ENCODE measurements at regions not wholly inside any gene's neighbourhood (a gene's known extent, or its start where the extent isn't known, plus 50 kb on each side); places are given as distances from the start of the nearest gene placed in this dataset.

- H3K36me3 ChIP-seq (ENCODE audit: control insufficient read depth in 4 of 4, insufficient read depth in 4 of 4, low read length in 4 of 4): no peaks in the 10 kb centered on the region
- TF ChIP-seq CTCF (IDR thresholded peaks at IDR 0.05; ENCODE audit: control extremely low read depth, extremely low read depth): no peak
- DNase-seq: no peak
- H3K4me3 ChIP-seq: no peak overlapping the region
- no peaks in the 10 kb centered on the region for H3K27me3 ChIP-seq (ENCODE audit: control insufficient read depth in 3 of 3, insufficient read depth in 3 of 3, low read length in 2 of 3)
- H3K9ac ChIP-seq (ENCODE audit: insufficient read depth in 1 of 2, low read length in 2 of 2): no peak overlapping the region
- H3K27ac ChIP-seq (ENCODE audit: low read depth in 1 of 2, low read length in 1 of 2): no peak overlapping the region
- WGBS, 2 donors: 94 to 95% methylated on average over 17 to 18 of the region's 18 CpGs
- peaks cover 0 to 5% (median under 1%) of the 10 kb centered on the region in 4 donors for H3K9me3 ChIP-seq (ENCODE audit: control insufficient read depth in 4 of 4, insufficient read depth in 3 of 4, low read length in 3 of 4)
- H3K4me1 ChIP-seq (ENCODE audit: control insufficient read depth in 5 of 5, insufficient read depth in 5 of 5, low read length in 5 of 5): no peaks in the 10 kb centered on the region
- ATAC-seq (ENCODE audit: insufficient read depth, low FRiP score): no peak
These were observed 1473.4 kb downstream of the SUCLG1 start for GRCh38 chr2:82985572-82986197.

GRCh38 chr2:82968358-82968757 lies 1490.7 kb downstream of the SUCLG1 start:
- DNase-seq: peak in 1 of 3 donors; percentile 12
- no peak overlapping the region for H3K4me3 ChIP-seq
- TF ChIP-seq CTCF (IDR thresholded peaks at IDR 0.05; ENCODE audit: control extremely low read depth, extremely low read depth): no peak

DNA sequence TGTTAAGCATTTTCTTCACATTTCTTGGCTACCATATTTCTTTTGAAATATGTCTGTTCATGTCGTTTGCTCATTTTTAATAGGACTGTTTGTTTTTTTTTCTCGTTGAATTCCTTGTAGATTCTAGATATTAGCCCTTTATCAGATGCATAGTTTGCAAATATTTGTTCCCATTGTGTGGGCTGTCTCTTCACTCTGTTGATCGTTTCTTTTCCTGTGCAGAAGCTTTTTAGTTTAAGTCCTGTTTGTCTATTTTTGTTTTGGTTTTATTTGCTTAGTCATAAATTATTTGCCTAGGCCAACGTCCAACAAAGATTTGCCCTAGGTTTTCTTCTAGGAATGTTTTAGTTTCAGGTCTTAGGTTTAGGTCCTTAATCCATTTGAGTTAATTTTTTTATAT lies 1494.7 kb downstream of the SUCLG1 start:
- Histone ChIP-seq H3K36me3 (ENCODE audit: control insufficient read depth in 4 of 4, insufficient read depth in 4 of 4, low read length in 4 of 4) (no peaks in the 10 kb centered on the region), H3K27me3 (ENCODE audit: control insufficient read depth in 3 of 3, insufficient read depth in 3 of 3, low read length in 2 of 3) (no peaks in the 10 kb centered on the region), H3K4me3 (no peak overlapping the region), H3K9ac (ENCODE audit: insufficient read depth in 1 of 2, low read length in 2 of 2) (no peak overlapping the region), H3K27ac (ENCODE audit: low read depth in 1 of 2, low read length in 1 of 2) (no peak overlapping the region), H3K9me3 (ENCODE audit: control insufficient read depth in 4 of 4, insufficient read depth in 3 of 4, low read length in 3 of 4) (no peaks in the 10 kb centered on the region), H3K4me1 (ENCODE audit: control insufficient read depth in 5 of 5, insufficient read depth in 5 of 5, low read length in 5 of 5) (no peaks in the 10 kb centered on the region)
- ATAC-seq (ENCODE audit: insufficient read depth, low FRiP score): no peak
- WGBS, 2 donors: 62 to 79% methylated on average over 4 of the region's 4 CpGs
- no peak for TF ChIP-seq CTCF (IDR thresholded peaks at IDR 0.05; ENCODE audit: control extremely low read depth, extremely low read depth)
- DNase-seq: no peak

More at GRCh38 chr2:82968358-82968757, 1490.7 kb downstream of the SUCLG1 start:
- H3K27ac ChIP-seq (ENCODE audit: low read depth in 1 of 2, low read length in 1 of 2): no peak overlapping the region
- no peaks in the 10 kb centered on the region for H3K4me1 ChIP-seq (ENCODE audit: control insufficient read depth in 5 of 5, insufficient read depth in 5 of 5, low read length in 5 of 5)
- no peaks in the 10 kb centered on the region for H3K27me3 ChIP-seq (ENCODE audit: control insufficient read depth in 3 of 3, insufficient read depth in 3 of 3, low read length in 2 of 3)
- H3K9me3 ChIP-seq (ENCODE audit: control insufficient read depth in 4 of 4, insufficient read depth in 3 of 4, low read length in 3 of 4): peaks cover 0 to 5% (median 0%) of the 10 kb centered on the region in 4 donors
- no peak overlapping the region for H3K9ac ChIP-seq (ENCODE audit: insufficient read depth in 1 of 2, low read length in 2 of 2)
- no peaks in the 10 kb centered on the region for H3K36me3 ChIP-seq (ENCODE audit: control insufficient read depth in 4 of 4, insufficient read depth in 4 of 4, low read length in 4 of 4)
- no peak for ATAC-seq (ENCODE audit: insufficient read depth, low FRiP score)

DNA sequence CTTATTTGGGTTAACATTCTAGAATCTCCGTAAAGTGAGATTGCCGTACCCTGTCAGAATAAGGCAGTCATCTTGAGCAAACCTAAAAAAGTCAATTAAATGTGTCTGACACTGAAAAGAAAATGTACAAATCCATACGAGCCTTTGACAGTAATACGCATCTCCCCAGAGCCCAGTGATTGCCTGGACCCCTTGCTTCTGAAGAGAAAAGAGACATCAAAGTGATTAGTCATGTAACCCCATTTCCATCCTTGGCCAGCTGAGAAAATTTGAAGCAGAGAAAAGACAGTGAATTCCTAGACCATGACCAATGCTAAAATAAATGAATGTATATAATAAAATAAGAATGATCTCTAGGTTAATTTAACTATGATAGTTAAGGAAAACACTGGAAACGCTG lies 1499.4 kb downstream of the SUCLG1 start:
- no peaks in the 10 kb centered on the region for H3K4me1 ChIP-seq (ENCODE audit: control insufficient read depth in 5 of 5, insufficient read depth in 5 of 5, low read length in 5 of 5)
- H3K9me3 ChIP-seq (ENCODE audit: control insufficient read depth in 4 of 4, insufficient read depth in 3 of 4, low read length in 3 of 4): no peaks in the 10 kb centered on the region
- no peaks in the 10 kb centered on the region for H3K27me3 ChIP-seq (ENCODE audit: control insufficient read depth in 3 of 3, insufficient read depth in 3 of 3, low read length in 2 of 3)
- 90% methylated on average over 5 of the region's 5 CpGs for WGBS, 2 donors
- DNase-seq (no peak), ATAC-seq (ENCODE audit: insufficient read depth, low FRiP score) (no peak)
- no peak overlapping the region for H3K4me3 ChIP-seq
- H3K27ac ChIP-seq (ENCODE audit: low read depth in 1 of 2, low read length in 1 of 2): no peak overlapping the region
- H3K9ac ChIP-seq (ENCODE audit: insufficient read depth in 1 of 2, low read length in 2 of 2): no peak overlapping the region
- no peak for TF ChIP-seq CTCF (IDR thresholded peaks at IDR 0.05; ENCODE audit: control extremely low read depth, extremely low read depth)
- H3K36me3 ChIP-seq (ENCODE audit: control insufficient read depth in 4 of 4, insufficient read depth in 4 of 4, low read length in 4 of 4): no peaks in the 10 kb centered on the region
